ENCODE measurements at regions not wholly inside any gene's neighbourhood (a gene's known extent, or its start where the extent isn't known, plus 50 kb on each side); places are given as distances from the start of the nearest gene placed in this dataset.

GRCh38 chr2:156702541-156702940, 266.4 kb downstream of the GPD2 start:
- TF ChIP-seq CTCF (IDR thresholded peaks at IDR 0.05) (no peak), POLR2AphosphoS5 (IDR thresholded peaks at IDR 0.05) (no peak), POLR2A (IDR thresholded peaks at IDR 0.05) (no peak)
